ENCODE measurements at regions not wholly inside any gene's neighbourhood (a gene's known extent, or its start where the extent isn't known, plus 50 kb on each side); places are given as distances from the start of the nearest gene placed in this dataset.
"Not testable (repeated sequence)": the region's sequence is repeated elsewhere in the genome, so short reads cannot be mapped to it uniquely, and the experiment has no call there.

- Histone ChIP-seq H3K27ac (no peak overlapping the region), H3K9me3 (no peaks in the 10 kb centered on the region), H3K4me3 (no peak overlapping the region), H3K27me3 (replicated peaks; ENCODE audit: insufficient read depth) (no peaks in the 10 kb centered on the region), H3K36me3 (no peaks in the 10 kb centered on the region), H3K4me1 (replicated peaks) (no peaks in the 10 kb centered on the region)
- WGBS: 39% methylated on average over 2 of the region's 2 CpGs
- no peak for TF ChIP-seq POLR2A (IDR thresholded peaks at IDR 0.05)
- TF ChIP-seq POLR2AphosphoS5 (IDR thresholded peaks at IDR 0.05): no peak
- no peak for TF ChIP-seq CTCF (IDR thresholded peaks at IDR 0.05)
- DNase-seq (ENCODE audit: low spot score): no peak
- intact Hi-C loops (cut with DNase I): no loop called here
These were observed 213.3 kb downstream of the SMARCA1 start for GRCh38 chrX:129310000-129310399.

- intact Hi-C loops (cut with DNase I): no loop called here
- Histone ChIP-seq H3K27ac (no peak overlapping the region), H3K9me3 (no peaks in the 10 kb centered on the region), H3K4me3 (no peak overlapping the region), H3K36me3 (no peaks in the 10 kb centered on the region), H3K4me1 (replicated peaks) (no peaks in the 10 kb centered on the region), H3K27me3 (replicated peaks; ENCODE audit: insufficient read depth) (no peaks in the 10 kb centered on the region)
- TF ChIP-seq POLR2A (IDR thresholded peaks at IDR 0.05) (no peak), CTCF (IDR thresholded peaks at IDR 0.05) (no peak), POLR2AphosphoS5 (IDR thresholded peaks at IDR 0.05) (no peak)
- WGBS: 66% methylated on average over 4 of the region's 4 CpGs
- no peak for DNase-seq (ENCODE audit: low spot score)
These were observed 260.4 kb downstream of the SMARCA1 start for GRCh38 chrX:129262912-129263311.

GRCh38 chrX:129255516-129255915 is 267.8 kb downstream of the SMARCA1 start:
- DNase-seq (ENCODE audit: low spot score); H3K27me3 ChIP-seq (replicated peaks; ENCODE audit: insufficient read depth); intact Hi-C loops (cut with DNase I); H3K36me3 ChIP-seq; H3K27ac ChIP-seq; H3K4me3 ChIP-seq; H3K9me3 ChIP-seq; H3K4me1 ChIP-seq (replicated peaks): not testable (repeated sequence)
- 97% methylated on average over 5 of the region's 5 CpGs for WGBS

- Histone ChIP-seq H3K36me3 (no peaks in the 10 kb centered on the region), H3K4me1 (replicated peaks) (no peaks in the 10 kb centered on the region), H3K27ac (no peak overlapping the region), H3K4me3 (no peak overlapping the region), H3K27me3 (replicated peaks; ENCODE audit: insufficient read depth) (no peaks in the 10 kb centered on the region), H3K9me3 (no peaks in the 10 kb centered on the region)
- WGBS: 85% methylated on average over 3 of the region's 3 CpGs
- DNase-seq (ENCODE audit: low spot score): no peak
- intact Hi-C loops (cut with DNase I): no loop called here
- TF ChIP-seq CTCF (IDR thresholded peaks at IDR 0.05): no peak
- no peak for TF ChIP-seq POLR2AphosphoS5 (IDR thresholded peaks at IDR 0.05)
- no peak for TF ChIP-seq POLR2A (IDR thresholded peaks at IDR 0.05)
These were observed 273.7 kb downstream of the SMARCA1 start for GRCh38 chrX:129249563-129249962.

- WGBS: 94% methylated on average over 3 of the region's 3 CpGs
- intact Hi-C loops (cut with DNase I): no loop called here
- no peaks in the 10 kb centered on the region for H3K4me1 ChIP-seq (replicated peaks)
These were observed 275.6 kb downstream of the SMARCA1 start for GRCh38 chrX:129247642-129248041.

More at GRCh38 chrX:129247642-129248041, 275.6 kb downstream of the SMARCA1 start:
- Histone ChIP-seq H3K27me3 (replicated peaks; ENCODE audit: insufficient read depth) (no peaks in the 10 kb centered on the region), H3K9me3 (no peaks in the 10 kb centered on the region), H3K36me3 (no peaks in the 10 kb centered on the region), H3K4me3 (no peak overlapping the region), H3K27ac (no peak overlapping the region)
- DNase-seq (ENCODE audit: low spot score): no peak
- TF ChIP-seq POLR2A (IDR thresholded peaks at IDR 0.05) (no peak), POLR2AphosphoS5 (IDR thresholded peaks at IDR 0.05) (no peak), CTCF (IDR thresholded peaks at IDR 0.05) (no peak)

All from prostate gland (tissue), 2 donors.